Tibial artery (tissue), 4 donors: ENCODE measurements at regions not wholly inside any gene's neighbourhood (a gene's known extent, or its start where the extent isn't known, plus 50 kb on each side); places are given as distances from the start of the nearest gene placed in this dataset.

Experiments
- DNase-seq, 2 donors: peaks; one replicate each; pipeline ENCODE4 v3.0.0-alpha.2; 2019
- H3K27ac ChIP-seq, 2 donors: fragments of 200-600 bp; sonication (generic) in 1 of 2; 1 replicate in 1 of 2; 2 replicates in 1 of 2; pipeline ENCODE4 v1.5.1; 2018 to 2019; ENCODE audit warnings: mild to moderate bottlenecking in 1 of 2
- H3K27me3 ChIP-seq, 2 donors: fragments of 200-600 bp; sonication (generic) in 1 of 2; one replicate each; pipeline versions ENCODE4 v1.5.1 to v1.6.0; 2016 to 2019
- H3K36me3 ChIP-seq, 3 donors: fragments of 200-600 bp; sonication (generic) in 2 of 3; one replicate each; pipeline ENCODE4 v1.5.1; 2016 to 2019; ENCODE audit warnings: mild to moderate bottlenecking in 2 of 3
- H3K4me1 ChIP-seq, 4 donors: fragments of 200-600 bp; sonication (generic) in 2 of 4; 1 replicate in 3 of 4; 2 replicates in 1 of 4; pipeline ENCODE4 v1.5.1; 2016 to 2019
- H3K4me3 ChIP-seq, 2 donors: fragments of 200-600 bp; sonication (generic) in 1 of 2; 1 replicate in 1 of 2; 2 replicates in 1 of 2; pipeline ENCODE4 v1.5.1; 2018 to 2019; ENCODE audit warnings: mild to moderate bottlenecking in 2 of 2
- H3K9me3 ChIP-seq, 3 donors: fragments of 200-600 bp; sonication (generic) in 1 of 3; one replicate each; pipeline ENCODE4 v1.5.1; 2016 to 2019
- intact Hi-C: fragments of 100-400 bp; cut with DNase I; formaldehyde crosslinking; loops from one replicate; pipeline ENCODE4 v1.15.0; 2023; ENCODE audit warnings: low total_unique reads
- TF ChIP-seq, protein P1 (sequence below), 2 experiments: fragments of 200-600 bp in 1 of 2; fragments of 450-650 bp in 1 of 2; IDR thresholded peaks; one replicate each; pipeline ENCODE4 v1.5.1; 2017 to 2019; ENCODE audit warnings: antibody characterized with exemption in 2 of 2, mild to moderate bottlenecking in 1 of 2, moderate library complexity in 1 of 2

DNA sequence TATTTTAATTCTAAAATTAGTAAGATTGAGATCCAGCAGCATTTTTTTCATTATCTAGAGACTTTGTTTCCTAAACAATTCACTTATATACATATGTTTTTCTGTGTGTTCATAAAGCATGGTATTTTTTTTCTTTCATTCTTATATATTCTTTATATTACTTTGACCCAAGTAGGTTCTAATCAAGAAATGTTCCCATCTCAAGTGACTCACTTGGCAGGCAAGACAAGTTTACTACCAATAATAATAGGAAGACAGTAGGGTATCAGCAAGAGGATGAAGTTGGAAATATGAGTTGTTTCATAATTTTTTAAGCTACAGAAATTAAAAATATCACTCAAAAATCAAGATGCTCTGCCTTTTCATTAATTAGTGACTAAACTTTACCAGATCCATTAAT is 613.4 kb upstream of the ATP2B1 start:
- intact Hi-C loops: no loop called here
- no peak overlapping the region for H3K4me3 ChIP-seq
- H3K9me3 ChIP-seq: no peaks in the 10 kb centered on the region
- H3K4me1 ChIP-seq: no peaks in the 10 kb centered on the region
- TF ChIP-seq, protein P1, sequence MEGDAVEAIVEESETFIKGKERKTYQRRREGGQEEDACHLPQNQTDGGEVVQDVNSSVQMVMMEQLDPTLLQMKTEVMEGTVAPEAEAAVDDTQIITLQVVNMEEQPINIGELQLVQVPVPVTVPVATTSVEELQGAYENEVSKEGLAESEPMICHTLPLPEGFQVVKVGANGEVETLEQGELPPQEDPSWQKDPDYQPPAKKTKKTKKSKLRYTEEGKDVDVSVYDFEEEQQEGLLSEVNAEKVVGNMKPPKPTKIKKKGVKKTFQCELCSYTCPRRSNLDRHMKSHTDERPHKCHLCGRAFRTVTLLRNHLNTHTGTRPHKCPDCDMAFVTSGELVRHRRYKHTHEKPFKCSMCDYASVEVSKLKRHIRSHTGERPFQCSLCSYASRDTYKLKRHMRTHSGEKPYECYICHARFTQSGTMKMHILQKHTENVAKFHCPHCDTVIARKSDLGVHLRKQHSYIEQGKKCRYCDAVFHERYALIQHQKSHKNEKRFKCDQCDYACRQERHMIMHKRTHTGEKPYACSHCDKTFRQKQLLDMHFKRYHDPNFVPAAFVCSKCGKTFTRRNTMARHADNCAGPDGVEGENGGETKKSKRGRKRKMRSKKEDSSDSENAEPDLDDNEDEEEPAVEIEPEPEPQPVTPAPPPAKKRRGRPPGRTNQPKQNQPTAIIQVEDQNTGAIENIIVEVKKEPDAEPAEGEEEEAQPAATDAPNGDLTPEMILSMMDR (IDR thresholded peaks at IDR 0.05): no peak
- no peaks in the 10 kb centered on the region for H3K27me3 ChIP-seq
- H3K27ac ChIP-seq: no peak overlapping the region
- DNase-seq: no peak
- no peaks in the 10 kb centered on the region for H3K36me3 ChIP-seq

DNA sequence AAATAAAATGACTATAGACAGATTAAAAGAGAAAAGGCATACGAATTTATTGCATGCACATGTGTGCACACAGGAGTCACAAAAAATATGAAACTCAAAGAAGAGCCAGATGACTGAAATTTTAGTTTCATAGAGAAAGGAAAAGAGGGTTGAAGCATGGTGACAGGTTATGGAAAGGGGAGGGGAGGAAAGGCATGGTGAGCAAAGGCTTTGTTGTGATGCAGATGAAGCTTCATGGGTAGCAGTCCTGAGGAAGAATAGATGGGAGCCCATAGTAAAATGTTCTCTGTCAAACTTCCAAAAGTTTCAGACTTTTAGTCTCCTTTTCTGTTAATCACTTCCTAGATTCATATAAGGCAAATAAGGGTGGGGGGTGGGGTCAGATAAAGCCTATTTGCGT is 612.7 kb upstream of the ATP2B1 start:
- no peaks in the 10 kb centered on the region for H3K27me3 ChIP-seq
- H3K27ac ChIP-seq: no peak overlapping the region
- no peaks in the 10 kb centered on the region for H3K9me3 ChIP-seq
- DNase-seq: no peak
- TF ChIP-seq, protein P1 (IDR thresholded peaks at IDR 0.05): no peak
- intact Hi-C loops: no loop called here
- H3K4me1 ChIP-seq: no peaks in the 10 kb centered on the region
- H3K36me3 ChIP-seq: no peaks in the 10 kb centered on the region
- no peak overlapping the region for H3K4me3 ChIP-seq

DNA sequence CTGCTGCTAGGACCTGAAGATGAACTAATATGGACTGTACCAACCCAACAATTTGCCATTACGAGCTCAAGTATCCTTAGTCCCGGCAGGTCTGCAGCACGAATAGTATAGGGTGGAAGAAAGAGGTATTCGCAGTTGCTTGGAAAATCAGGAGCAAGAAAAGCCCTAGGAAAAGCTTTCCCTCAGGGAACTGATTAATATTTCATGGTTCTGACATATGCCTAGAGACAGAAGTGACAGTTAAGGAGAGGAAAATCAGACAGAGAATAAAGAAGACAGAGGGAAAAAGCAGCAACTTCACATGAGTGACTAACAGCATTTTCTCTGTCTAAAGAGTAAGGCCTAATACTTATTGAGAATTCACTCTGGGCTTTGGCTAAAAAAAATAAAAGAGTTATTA is 602.9 kb upstream of the ATP2B1 start:
- Histone ChIP-seq H3K9me3 (no peaks in the 10 kb centered on the region), H3K27ac (no peak overlapping the region), H3K4me3 (no peak overlapping the region), H3K36me3 (no peaks in the 10 kb centered on the region), H3K4me1 (no peaks in the 10 kb centered on the region), H3K27me3 (no peaks in the 10 kb centered on the region)
- TF ChIP-seq, protein P1 (IDR thresholded peaks at IDR 0.05): no peak
- no peak for DNase-seq
- intact Hi-C loops: no loop called here

DNA sequence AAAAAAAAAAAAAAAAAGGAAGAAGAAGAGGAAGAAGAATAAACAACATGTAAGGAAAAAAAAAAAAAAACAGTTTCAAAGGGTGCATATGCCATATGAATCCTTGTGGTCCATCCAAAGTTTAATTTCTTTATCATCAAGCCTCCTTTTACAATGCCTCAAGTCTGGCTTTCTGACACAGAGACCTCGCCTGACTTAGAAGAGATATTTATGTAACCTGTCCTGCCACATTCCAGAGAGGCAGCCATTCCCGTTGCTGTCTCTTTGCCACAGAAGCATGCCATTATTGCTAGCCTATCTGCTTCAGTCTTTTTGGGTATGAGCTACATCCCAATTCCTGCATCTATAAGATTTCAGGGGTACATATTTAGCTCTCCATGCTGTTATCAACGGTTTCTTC is 596.7 kb upstream of the ATP2B1 start:
- Histone ChIP-seq H3K4me3 (no peak overlapping the region), H3K9me3 (no peaks in the 10 kb centered on the region), H3K27me3 (no peaks in the 10 kb centered on the region), H3K4me1 (no peaks in the 10 kb centered on the region), H3K27ac (no peak overlapping the region), H3K36me3 (no peaks in the 10 kb centered on the region)
- intact Hi-C loops: no loop called here
- TF ChIP-seq, protein P1 (IDR thresholded peaks at IDR 0.05): no peak
- no peak for DNase-seq

DNA sequence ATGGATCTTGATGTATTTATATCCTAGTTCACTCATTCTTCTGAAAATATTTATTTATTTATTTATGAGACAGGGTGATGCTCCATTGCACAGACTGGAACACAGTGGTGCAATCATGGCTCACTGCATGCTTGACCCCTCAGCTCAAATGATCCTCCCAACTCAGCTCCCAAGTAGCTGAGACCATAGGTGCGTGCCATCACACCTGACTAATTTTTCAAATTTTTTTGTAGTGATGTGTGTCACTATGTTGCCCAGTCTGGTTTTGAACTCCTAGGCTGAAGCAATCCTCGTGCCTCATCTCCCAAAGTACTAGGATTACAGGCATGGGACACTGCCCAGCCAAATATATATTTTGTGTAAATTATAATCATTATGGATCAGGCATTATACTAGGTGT is 595.6 kb upstream of the ATP2B1 start:
- intact Hi-C loops: no loop called here
- H3K36me3 ChIP-seq: no peaks in the 10 kb centered on the region
- TF ChIP-seq, protein P1 (IDR thresholded peaks at IDR 0.05): no peak
- H3K9me3 ChIP-seq: no peaks in the 10 kb centered on the region
- no peak for DNase-seq
- no peaks in the 10 kb centered on the region for H3K27me3 ChIP-seq
- H3K27ac ChIP-seq: no peak overlapping the region
- H3K4me3 ChIP-seq: no peak overlapping the region
- H3K4me1 ChIP-seq: peaks cover 0 to 2% (median under 1%) of the 10 kb centered on the region in 4 donors

DNA sequence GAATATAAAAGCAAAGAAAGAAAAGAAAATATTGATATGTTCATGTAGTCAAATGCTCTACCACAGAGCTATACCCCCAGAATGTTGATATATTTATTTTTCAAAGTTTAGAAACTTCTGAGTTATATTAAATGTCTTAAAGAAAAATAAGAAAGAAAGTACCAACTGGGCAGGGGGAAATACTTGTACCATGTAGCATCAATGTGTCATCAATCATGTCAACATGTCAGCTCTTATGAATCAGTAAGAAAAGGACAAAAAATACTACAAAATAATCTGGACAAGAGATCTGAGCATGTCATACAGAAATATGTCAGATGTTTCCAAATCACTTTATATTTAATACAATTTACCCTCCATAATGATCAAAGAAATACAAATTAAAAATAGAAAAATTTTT is 595.1 kb upstream of the ATP2B1 start:
- TF ChIP-seq, protein P1 (IDR thresholded peaks at IDR 0.05): no peak
- intact Hi-C loops: no loop called here
- Histone ChIP-seq H3K4me3 (no peak overlapping the region), H3K36me3 (no peaks in the 10 kb centered on the region), H3K9me3 (no peaks in the 10 kb centered on the region), H3K27ac (no peak overlapping the region), H3K27me3 (no peaks in the 10 kb centered on the region), H3K4me1 (peaks cover 0 to 6% (median 2%) of the 10 kb centered on the region in 4 donors)
- DNase-seq: no peak
